ENCODE measurements at regions not wholly inside any gene's neighbourhood (a gene's known extent, or its start where the extent isn't known, plus 50 kb on each side); places are given as distances from the start of the nearest gene placed in this dataset.

DNA sequence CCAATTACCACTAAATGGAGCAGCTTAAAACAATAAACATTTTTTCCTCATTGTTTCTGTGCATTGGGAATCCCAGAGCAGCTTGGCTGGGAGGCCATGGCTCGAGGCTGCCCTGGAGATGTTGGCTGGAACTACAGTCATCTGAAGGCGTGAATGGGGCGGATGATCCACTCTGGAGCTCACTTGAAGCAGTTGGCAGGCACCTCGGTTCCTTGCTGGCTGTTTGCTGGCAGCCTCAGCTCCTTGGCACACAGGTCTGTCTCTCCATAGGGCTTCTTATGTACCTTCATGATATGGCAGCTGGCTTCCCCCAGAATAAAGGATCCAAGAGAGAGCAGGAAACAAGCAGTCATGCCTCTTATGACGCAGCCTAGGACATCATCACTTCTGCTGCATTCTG lies 227.0 kb upstream of the COPS8 start:
- TF ChIP-seq, protein P1, sequence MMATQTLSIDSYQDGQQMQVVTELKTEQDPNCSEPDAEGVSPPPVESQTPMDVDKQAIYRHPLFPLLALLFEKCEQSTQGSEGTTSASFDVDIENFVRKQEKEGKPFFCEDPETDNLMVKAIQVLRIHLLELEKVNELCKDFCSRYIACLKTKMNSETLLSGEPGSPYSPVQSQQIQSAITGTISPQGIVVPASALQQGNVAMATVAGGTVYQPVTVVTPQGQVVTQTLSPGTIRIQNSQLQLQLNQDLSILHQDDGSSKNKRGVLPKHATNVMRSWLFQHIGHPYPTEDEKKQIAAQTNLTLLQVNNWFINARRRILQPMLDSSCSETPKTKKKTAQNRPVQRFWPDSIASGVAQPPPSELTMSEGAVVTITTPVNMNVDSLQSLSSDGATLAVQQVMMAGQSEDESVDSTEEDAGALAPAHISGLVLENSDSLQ (IDR thresholded peaks at IDR 0.05), result no peak
- TF ChIP-seq FOXK2 (IDR thresholded peaks at IDR 0.05) (no peak), ZNF384 (IDR thresholded peaks at IDR 0.05) (no peak), HDGF (IDR thresholded peaks at IDR 0.05; ENCODE audit: borderline replicate concordance) (no peak), SUZ12 (IDR thresholded peaks at IDR 0.05) (no peak), FOXM1 (IDR thresholded peaks at IDR 0.05; ENCODE audit: borderline replicate concordance) (no peak)

Data from HEK293T (cell line).